Type B pancreatic cell (in vitro differentiated cells): ENCODE measurements at regions not wholly inside any gene's neighbourhood (a gene's known extent, or its start where the extent isn't known, plus 50 kb on each side); places are given as distances from the start of the nearest gene placed in this dataset.

Experiments
- DNase-seq: peaks from one replicate; pipeline ENCODE4 v3.0.0; 2021; ENCODE audit warnings: mixed read lengths; ENCODE audit not compliant: unreplicated experiment; ENCODE audit errors: extremely low spot score
- H3K27ac Mint-ChIP-seq: 2 replicates; pipeline ENCODE4 v1.8.0; 2021; ENCODE audit warnings: mild to moderate bottlenecking, mixed read lengths
- H3K27me3 Mint-ChIP-seq: 2 replicates; pipeline ENCODE4 v1.8.0; 2021; ENCODE audit warnings: mixed read lengths
- H3K36me3 Mint-ChIP-seq: 2 replicates; pipeline ENCODE4 v1.8.0; 2021; ENCODE audit warnings: mixed read lengths
- H3K4me1 Mint-ChIP-seq: one replicate; pipeline ENCODE4 v1.8.0; 2021; ENCODE audit warnings: mixed read lengths; ENCODE audit not compliant: unreplicated experiment
- H3K4me3 Mint-ChIP-seq: 2 replicates; pipeline ENCODE4 v1.8.0; 2021; ENCODE audit warnings: mild to moderate bottlenecking, mixed read lengths
- H3K9me3 Mint-ChIP-seq: 2 replicates; pipeline ENCODE4 v1.8.0; 2021; ENCODE audit warnings: mixed read lengths
- CTCF ChIP-seq: fragments of 200-600 bp; sonication (generic); conservative IDR thresholded peaks from 2 replicates; pipeline ENCODE4 v1.5.0; 2021; ENCODE audit warnings: antibody characterized with exemption, mild to moderate bottlenecking

GRCh38 chr14:106491851-106492250 is 965.5 kb downstream of the TMEM121 start:
- Mint-ChIP-seq H3K9me3 (peaks cover 6% of the 10 kb centered on the region), H3K4me1 (no peaks in the 10 kb centered on the region), H3K4me3 (no peak overlapping the region), H3K27me3 (no peaks in the 10 kb centered on the region), H3K36me3 (no peaks in the 10 kb centered on the region), H3K27ac (no peak overlapping the region)
- TF ChIP-seq CTCF: no peak
- no peak for DNase-seq

GRCh38 chr14:106493962-106494823 is 967.8 kb downstream of the TMEM121 start:
- H3K27me3 Mint-ChIP-seq: no peaks in the 10 kb centered on the region
- no peak for DNase-seq
- no peaks in the 10 kb centered on the region for H3K4me1 Mint-ChIP-seq
- H3K36me3 Mint-ChIP-seq: no peaks in the 10 kb centered on the region
- no peak overlapping the region for H3K4me3 Mint-ChIP-seq
- no peak for TF ChIP-seq CTCF
- H3K27ac Mint-ChIP-seq: no peak overlapping the region
- peaks cover 6% of the 10 kb centered on the region for H3K9me3 Mint-ChIP-seq

- no peaks in the 10 kb centered on the region for H3K36me3 Mint-ChIP-seq
- H3K9me3 Mint-ChIP-seq: no peaks in the 10 kb centered on the region
- TF ChIP-seq CTCF: no peak
Measured at GRCh38 chr14:106500571-106500970, 974.2 kb downstream of the TMEM121 start.

GRCh38 chr14:106501898-106502297 is 975.5 kb downstream of the TMEM121 start:
- Mint-ChIP-seq H3K4me3 (no peak overlapping the region), H3K36me3 (no peaks in the 10 kb centered on the region), H3K4me1 (no peaks in the 10 kb centered on the region), H3K27me3 (no peaks in the 10 kb centered on the region), H3K27ac (no peak overlapping the region), H3K9me3 (no peaks in the 10 kb centered on the region)
- no peak for TF ChIP-seq CTCF
- DNase-seq: no peak

More at GRCh38 chr14:106500571-106500970, 974.2 kb downstream of the TMEM121 start:
- DNase-seq: no peak
- H3K27me3 Mint-ChIP-seq: no peaks in the 10 kb centered on the region
- H3K4me3 Mint-ChIP-seq: no peak overlapping the region
- H3K27ac Mint-ChIP-seq: no peak overlapping the region
- no peaks in the 10 kb centered on the region for H3K4me1 Mint-ChIP-seq

- DNase-seq: no peak
- H3K4me1 Mint-ChIP-seq: no peaks in the 10 kb centered on the region
- no peaks in the 10 kb centered on the region for H3K27me3 Mint-ChIP-seq
- H3K9me3 Mint-ChIP-seq: peaks cover 4% of the 10 kb centered on the region
- no peak for TF ChIP-seq CTCF
- no peaks in the 10 kb centered on the region for H3K36me3 Mint-ChIP-seq
- no peak overlapping the region for H3K27ac Mint-ChIP-seq
- H3K4me3 Mint-ChIP-seq: no peak overlapping the region
Measured at GRCh38 chr14:106505366-106505765, 979.0 kb downstream of the TMEM121 start.
